Right lobe of liver (tissue), 6 donors: ENCODE measurements at regions not wholly inside any gene's neighbourhood (a gene's known extent, or its start where the extent isn't known, plus 50 kb on each side); places are given as distances from the start of the nearest gene placed in this dataset.
"Not testable (repeated sequence)": the region's sequence is repeated elsewhere in the genome, so short reads cannot be mapped to it uniquely, and the experiment has no call there.

Experiments used
- ATAC-seq, 4 donors: fragments of 200-7000 bp; cut with Tn5 transposase; one replicate each; pipeline ENCODE4 v1.9.1; 2020; ENCODE audit warnings: mild to moderate bottlenecking in 4 of 4, moderate library complexity in 4 of 4
- DNase-seq, 3 donors: peaks; one replicate each; pipeline ENCODE4 v3.0.0-alpha.2; 2020
- H3K27ac ChIP-seq, 3 donors: fragments of 200-600 bp; one replicate each; pipeline ENCODE4 v1.8.0; 2022
- H3K27me3 ChIP-seq, 2 donors: fragments of 200-600 bp; one replicate each; pipeline ENCODE4 v1.8.0; 2022
- H3K36me3 ChIP-seq, 4 donors: fragments of 200-600 bp; sonication (generic) in 1 of 4; one replicate each; pipeline versions ENCODE4 v1.5.1 to v1.8.0; 2017 to 2022; ENCODE audit warnings: control low read depth in 1 of 4
- H3K4me1 ChIP-seq, 4 donors: fragments of 200-600 bp; sonication (generic) in 1 of 4; one replicate each; pipeline versions ENCODE4 v1.5.1 to v1.8.0; 2017 to 2022; ENCODE audit warnings: control low read depth in 1 of 4
- H3K4me3 ChIP-seq, 3 donors: fragments of 200-600 bp; one replicate each; pipeline ENCODE4 v1.8.0; 2022
- H3K9me3 ChIP-seq, 4 donors: fragments of 200-600 bp; sonication (generic) in 1 of 4; one replicate each; pipeline versions ENCODE4 v1.5.1 to v1.8.0; 2017 to 2022; ENCODE audit warnings: control low read depth in 1 of 4
- POLR2A ChIP-seq: fragments of 450-650 bp; IDR thresholded peaks from one replicate; pipeline ENCODE4 v1.6.1; 2017; ENCODE audit warnings: antibody characterized with exemption, mild to moderate bottlenecking
- WGBS: methylation state at CpG from one replicate; pipeline ENCODE4 v1.1.6; 2018; ENCODE audit warnings: low coverage, low lambda C conversion rate; ENCODE audit not compliant: insufficient coverage; ENCODE audit errors: missing lambda C conversion rate; 5-methylcytosine and 5-hydroxymethylcytosine counted together
- intact Hi-C, 2 donors: fragments of 100-400 bp; cut with DNase I; formaldehyde crosslinking; loops; one replicate each; pipeline versions ENCODE4 v1.11.2 to v1.14.1; 2022
- TF ChIP-seq, protein P1 (sequence below), 4 donors: fragments of 200-600 bp in 3 of 4; fragments of 450-650 bp in 1 of 4; IDR thresholded peaks; one replicate each; pipeline versions ENCODE4 v1.5.1 to v1.8.0; 2016 to 2022; ENCODE audit warnings: antibody characterized with exemption in 4 of 4, mild to moderate bottlenecking in 2 of 4
- donor health status: DM: no; HTN: yes; CAD: no.
- donor health status: DM: no; HTN: no; CAD: no.
- donor health status: DM: no; HTN: no; CAD: no.
- donor health status: DM: no; HTN: yes; CAD: no.
- donor health status: DM: no; HTN: yes; CAD: no.

DNA sequence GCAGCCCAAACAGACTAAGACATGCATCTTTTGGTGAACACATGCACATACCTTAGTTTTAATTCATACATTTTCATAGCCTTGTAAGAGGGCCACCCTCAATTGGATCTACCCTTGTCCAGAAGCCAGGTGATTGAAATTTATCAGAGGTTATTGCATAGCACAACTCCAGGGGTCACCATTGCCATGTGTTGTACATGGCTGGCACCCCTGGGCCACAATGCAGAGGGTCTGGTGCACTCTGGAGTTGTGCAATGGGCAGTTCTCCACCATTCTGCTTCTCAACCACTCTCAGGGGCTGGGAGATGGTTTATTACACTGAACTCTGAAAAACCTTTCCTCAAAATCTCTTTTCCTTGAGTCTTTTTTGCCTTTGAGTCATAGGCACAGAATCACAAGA, 184.4 kb upstream of the CXorf66 start:
- ATAC-seq: no peak
- DNase-seq: no peak
- Histone ChIP-seq H3K27me3 (no peaks in the 10 kb centered on the region), H3K9me3 (no peaks in the 10 kb centered on the region), H3K27ac (no peak overlapping the region), H3K36me3 (no peaks in the 10 kb centered on the region), H3K4me1 (no peaks in the 10 kb centered on the region), H3K4me3 (no peak overlapping the region)
- no peak for TF ChIP-seq POLR2A
- TF ChIP-seq, protein P1, sequence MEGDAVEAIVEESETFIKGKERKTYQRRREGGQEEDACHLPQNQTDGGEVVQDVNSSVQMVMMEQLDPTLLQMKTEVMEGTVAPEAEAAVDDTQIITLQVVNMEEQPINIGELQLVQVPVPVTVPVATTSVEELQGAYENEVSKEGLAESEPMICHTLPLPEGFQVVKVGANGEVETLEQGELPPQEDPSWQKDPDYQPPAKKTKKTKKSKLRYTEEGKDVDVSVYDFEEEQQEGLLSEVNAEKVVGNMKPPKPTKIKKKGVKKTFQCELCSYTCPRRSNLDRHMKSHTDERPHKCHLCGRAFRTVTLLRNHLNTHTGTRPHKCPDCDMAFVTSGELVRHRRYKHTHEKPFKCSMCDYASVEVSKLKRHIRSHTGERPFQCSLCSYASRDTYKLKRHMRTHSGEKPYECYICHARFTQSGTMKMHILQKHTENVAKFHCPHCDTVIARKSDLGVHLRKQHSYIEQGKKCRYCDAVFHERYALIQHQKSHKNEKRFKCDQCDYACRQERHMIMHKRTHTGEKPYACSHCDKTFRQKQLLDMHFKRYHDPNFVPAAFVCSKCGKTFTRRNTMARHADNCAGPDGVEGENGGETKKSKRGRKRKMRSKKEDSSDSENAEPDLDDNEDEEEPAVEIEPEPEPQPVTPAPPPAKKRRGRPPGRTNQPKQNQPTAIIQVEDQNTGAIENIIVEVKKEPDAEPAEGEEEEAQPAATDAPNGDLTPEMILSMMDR (IDR thresholded peaks at IDR 0.05): no peak
- intact Hi-C loops: no loop called here

DNA sequence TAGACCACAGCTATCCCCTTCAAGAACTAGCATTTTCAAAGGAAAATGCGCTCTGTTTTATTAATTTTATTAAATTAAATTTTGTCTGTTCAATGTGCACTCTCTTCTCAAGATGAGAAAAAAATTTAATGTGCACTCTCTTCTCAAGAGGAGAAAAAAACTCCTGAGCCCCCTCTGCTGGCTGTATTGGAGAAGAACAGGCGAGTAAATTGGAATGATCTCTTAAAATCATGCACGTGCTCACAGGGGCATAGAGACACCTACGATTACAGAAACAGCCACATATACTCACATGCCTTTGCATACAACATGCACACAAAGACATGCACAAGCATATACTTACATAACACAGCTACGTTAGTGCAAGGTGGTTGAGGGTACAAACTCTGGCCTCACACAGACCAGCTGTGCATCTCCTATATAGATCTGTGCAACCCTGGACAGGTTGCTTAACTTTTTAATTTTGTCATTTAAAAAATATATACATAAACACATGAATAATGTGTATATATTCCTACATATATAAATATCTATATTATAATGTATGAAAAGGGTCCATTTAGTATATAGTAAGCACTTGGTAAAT, 176.2 kb upstream of the CXorf66 start:
- Histone ChIP-seq H3K27ac (no peak overlapping the region), H3K9me3 (no peaks in the 10 kb centered on the region), H3K4me1 (no peaks in the 10 kb centered on the region), H3K27me3 (peaks cover 0 to 14% of the 10 kb centered on the region in 2 donors), H3K36me3 (no peaks in the 10 kb centered on the region), H3K4me3 (no peak overlapping the region)
- WGBS: 1% methylated on average over 5 of the region's 5 CpGs
- TF ChIP-seq, protein P1 (IDR thresholded peaks at IDR 0.05): peak; percentile 64 to 77 (median 70)
- TF ChIP-seq POLR2A: no peak
- ATAC-seq (peak; percentile 67 to 78 (median 74)), DNase-seq (peak in 1 of 3 donors; percentile 42)
- intact Hi-C loops: loop anchor here in 1 of 2 donors (5.0 kb wide), 1 partner anchor 84 kb away; no protein-coding TSS in a partner anchor

DNA sequence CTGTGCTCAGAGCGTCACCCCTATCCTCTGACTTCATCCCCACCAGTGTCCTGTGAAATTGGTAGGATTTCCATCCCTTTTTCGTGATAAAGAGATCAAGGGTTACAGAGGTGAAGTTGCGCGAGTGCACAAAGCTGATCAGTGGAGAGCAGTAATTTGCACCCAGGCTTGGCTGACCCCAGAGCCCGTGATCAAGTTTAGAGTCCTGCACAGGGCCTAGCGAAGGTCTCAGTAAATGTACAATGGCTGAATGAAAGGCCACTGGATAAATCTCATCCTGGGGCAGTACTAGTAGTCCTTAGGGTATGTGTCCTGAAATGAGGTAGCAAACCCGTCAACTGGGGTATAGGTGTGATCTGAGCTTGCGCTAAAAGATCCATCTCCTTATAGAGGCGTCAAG, 173.2 kb upstream of the CXorf66 start:
- not testable (repeated sequence) for H3K4me3 ChIP-seq, H3K27ac ChIP-seq, H3K36me3 ChIP-seq, H3K9me3 ChIP-seq, ATAC-seq, DNase-seq, H3K4me1 ChIP-seq
- 81% methylated on average over 9 of the region's 9 CpGs for WGBS
- intact Hi-C loops: loop anchor here in 1 of 2 donors (5.0 kb wide), 1 partner anchor 61 kb away; no protein-coding TSS in a partner anchor
- H3K27me3 ChIP-seq: peaks cover 0 to 14% of the 10 kb centered on the region in 2 donors

DNA sequence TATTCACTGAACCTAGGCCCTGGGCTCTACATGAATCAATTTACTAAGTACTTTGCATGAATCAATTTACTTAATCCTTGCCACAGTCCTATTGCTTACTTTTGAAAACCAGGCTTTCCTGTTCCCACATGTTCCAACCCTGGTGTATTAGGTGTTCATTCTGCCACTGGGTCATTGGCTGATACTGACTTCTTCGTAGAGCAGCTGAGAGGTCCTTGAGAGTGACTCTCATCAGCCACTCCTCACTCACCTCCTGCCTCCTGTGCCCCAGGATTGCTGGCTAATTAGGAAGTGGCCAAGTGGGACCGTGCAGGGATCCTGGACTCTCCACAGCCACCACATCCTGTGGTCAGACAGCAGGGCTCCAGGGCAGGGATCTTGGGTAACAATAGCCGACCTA, 172.7 kb upstream of the CXorf66 start:
- H3K4me1 ChIP-seq, ATAC-seq, H3K36me3 ChIP-seq, H3K27ac ChIP-seq, H3K9me3 ChIP-seq, DNase-seq, H3K4me3 ChIP-seq: not testable (repeated sequence)
- intact Hi-C loops: loop anchor here in 1 of 2 donors (5.0 kb wide), 1 partner anchor 61 kb away; no protein-coding TSS in a partner anchor
- peaks cover 0 to 14% of the 10 kb centered on the region in 2 donors for H3K27me3 ChIP-seq
- 86% methylated on average over 1 of the region's 3 CpGs for WGBS

DNA sequence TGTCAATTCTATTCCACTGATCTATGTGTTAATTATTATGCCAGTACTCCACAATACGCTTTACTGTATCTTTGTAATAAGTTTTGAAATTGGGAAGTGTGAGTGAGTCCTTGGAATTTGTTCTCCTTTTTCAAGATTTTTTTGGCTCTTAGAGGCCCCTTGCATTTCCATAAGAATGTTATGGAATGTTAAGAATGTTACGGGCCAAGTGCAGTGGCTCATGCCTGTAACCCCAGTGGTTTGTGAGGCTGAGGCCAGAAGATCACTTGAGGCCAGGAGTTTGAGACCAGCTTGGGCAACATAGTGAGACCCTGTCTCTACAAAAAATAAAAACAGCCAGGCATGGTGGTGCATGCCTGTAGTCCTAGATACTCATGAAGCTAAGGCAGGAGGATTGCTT, 167.6 kb upstream of the CXorf66 start:
- intact Hi-C loops: no loop called here

More for the DNA sequence above, 167.6 kb upstream of the CXorf66 start:
- no peaks in the 10 kb centered on the region for H3K27me3 ChIP-seq
- no peak overlapping the region for H3K4me3 ChIP-seq
- TF ChIP-seq, protein P1 (IDR thresholded peaks at IDR 0.05): no peak
- TF ChIP-seq POLR2A: no peak
- no peak for ATAC-seq
- H3K4me1 ChIP-seq: no peaks in the 10 kb centered on the region
- DNase-seq: no peak
- WGBS: 51% methylated on average over 2 of the region's 2 CpGs
- no peaks in the 10 kb centered on the region for H3K9me3 ChIP-seq
- no peaks in the 10 kb centered on the region for H3K36me3 ChIP-seq
- no peak overlapping the region for H3K27ac ChIP-seq
